ENCODE measurements at regions not wholly inside any gene's neighbourhood (a gene's known extent, or its start where the extent isn't known, plus 50 kb on each side); places are given as distances from the start of the nearest gene placed in this dataset.

DNA sequence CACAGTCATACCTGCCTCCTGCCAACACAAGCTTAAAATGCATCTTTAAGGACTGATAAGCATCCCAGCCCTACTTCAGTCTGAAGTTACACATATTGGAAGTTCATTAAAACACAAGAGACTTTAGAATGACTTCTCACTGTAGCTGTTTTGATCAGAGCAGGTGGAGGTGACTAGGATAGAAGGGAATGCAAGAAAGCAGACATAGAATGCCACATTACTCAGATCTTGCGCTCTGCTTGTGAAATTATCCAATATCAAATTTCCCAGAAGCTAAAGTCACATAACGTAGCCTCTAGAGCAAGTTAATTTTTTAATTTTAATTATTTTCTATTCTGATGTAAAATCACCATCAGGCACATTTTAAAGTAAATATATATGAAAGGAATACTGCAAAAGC, 306.5 kb downstream of the PLOD2 start:
- TF ChIP-seq SUZ12 (IDR thresholded peaks at IDR 0.05; ENCODE audit: extremely low read depth, insufficient read depth, insufficient read length) (no peak), ZNF274 (IDR thresholded peaks at IDR 0.05; ENCODE audit: low read depth, low read length) (no peak)

Data from NT2/D1 (cell line).